RWPE1 (cell line): ENCODE measurements at regions not wholly inside any gene's neighbourhood (a gene's known extent, or its start where the extent isn't known, plus 50 kb on each side); places are given as distances from the start of the nearest gene placed in this dataset.

Experiments
- CTCF ChIA-PET: fragments of 350-600 bp; sonication (Branson Sonifier 250); formaldehyde crosslinking; extraction: SDS; loops from one replicate; lab custom pipeline; 2021; lab: Yijun Ruan, JAX
- POLR2A ChIA-PET: fragments of 400-600 bp; formaldehyde crosslinking; extraction: SDS; loops from one replicate; lab custom pipeline; 2020; ENCODE audit warnings: antibody characterized with exemption; ENCODE audit not compliant: low non-redundant PET; lab: Yijun Ruan, JAX
- DNase-seq: peaks from one replicate; pipeline ENCODE4 v3.0.0; 2012; ENCODE audit warnings: low spot score
- H3K27ac ChIP-seq: fragments of 450-650 bp; 2 replicates; pipeline ENCODE4 v1.5.1; 2017
- CTCF ChIP-seq: fragments of 450-650 bp; conservative IDR thresholded peaks from 2 replicates; pipeline ENCODE4 v1.5.1; 2017; ENCODE audit warnings: low read depth, mild to moderate bottlenecking

GRCh38 chr3:159624616-159625015 is 364.0 kb upstream of the IL12A start:
- CTCF ChIA-PET, result no interaction called here
- TF ChIP-seq CTCF, result no peak
- POLR2A ChIA-PET, result no interaction called here
- DNase-seq, result no peak
- H3K27ac ChIP-seq, result no peak overlapping the region

- CTCF ChIA-PET, result interaction anchor here (0.5 kb wide), 1 partner anchor 43 kb away, joined by 3 read pairs; no protein-coding TSS in a partner anchor
- TF ChIP-seq CTCF, result no peak
- POLR2A ChIA-PET, result no interaction called here
- no peak for DNase-seq
- no peak overlapping the region for H3K27ac ChIP-seq
Measured at GRCh38 chr3:159625594-159625993, 363.0 kb upstream of the IL12A start.

GRCh38 chr3:159626598-159626997 is 362.0 kb upstream of the IL12A start:
- CTCF ChIA-PET, result no interaction called here
- TF ChIP-seq CTCF, result no peak
- no peak for DNase-seq
- H3K27ac ChIP-seq, result no peak overlapping the region
- POLR2A ChIA-PET, result no interaction called here

GRCh38 chr3:159627229-159627628 is 361.4 kb upstream of the IL12A start:
- ChIA-PET POLR2A (no interaction called here), CTCF (no interaction called here)
- DNase-seq, result no peak
- no peak overlapping the region for H3K27ac ChIP-seq
- no peak for TF ChIP-seq CTCF

GRCh38 chr3:159627634-159628033 is 361.0 kb upstream of the IL12A start:
- DNase-seq, result no peak
- no peak for TF ChIP-seq CTCF
- POLR2A ChIA-PET, result no interaction called here
- H3K27ac ChIP-seq, result no peak overlapping the region
- CTCF ChIA-PET, result no interaction called here

GRCh38 chr3:159629329-159630084 is 359.1 kb upstream of the IL12A start:
- no peak for TF ChIP-seq CTCF
- POLR2A ChIA-PET, result no interaction called here
- no peak overlapping the region for H3K27ac ChIP-seq
- CTCF ChIA-PET, result no interaction called here
- DNase-seq, result no peak
